ENCODE measurements at regions not wholly inside any gene's neighbourhood (a gene's known extent, or its start where the extent isn't known, plus 50 kb on each side); places are given as distances from the start of the nearest gene placed in this dataset.

- no peak for DNase-seq
Observed at GRCh38 chr1:90193116-90193515, 198.2 kb downstream of the ZNF326 start.

GRCh38 chr1:90192408-90192807 is 197.5 kb downstream of the ZNF326 start:
- no peak for DNase-seq

GRCh38 chr1:90190523-90190922 is 195.6 kb downstream of the ZNF326 start:
- DNase-seq = no peak

- no peak for DNase-seq
Observed at GRCh38 chr1:90189889-90190288, 195.0 kb downstream of the ZNF326 start.

- DNase-seq = no peak
Observed at GRCh38 chr1:90187323-90187585, 192.3 kb downstream of the ZNF326 start.

GRCh38 chr1:90186506-90187322 is 191.8 kb downstream of the ZNF326 start:
- peak; percentile 63 for DNase-seq

- DNase-seq = no peak
Observed at GRCh38 chr1:90176530-90176929, 181.6 kb downstream of the ZNF326 start.

GRCh38 chr1:90175490-90176167 is 180.7 kb downstream of the ZNF326 start:
- DNase-seq = peak; percentile 57

- no peak for DNase-seq
Observed at GRCh38 chr1:90174246-90174645, 179.3 kb downstream of the ZNF326 start.

GRCh38 chr1:90162216-90162615 is 167.3 kb downstream of the ZNF326 start:
- no peak for DNase-seq

- no peak for DNase-seq
Observed at GRCh38 chr1:90161625-90162024, 166.7 kb downstream of the ZNF326 start.

- DNase-seq = no peak
Observed at GRCh38 chr1:90155721-90156487, 161.0 kb downstream of the ZNF326 start.

GRCh38 chr1:90154711-90155110 is 159.8 kb downstream of the ZNF326 start:
- no peak for DNase-seq

GRCh38 chr1:90149101-90149500 is 154.2 kb downstream of the ZNF326 start:
- DNase-seq = no peak

- no peak for DNase-seq
Observed at GRCh38 chr1:90147093-90147492, 152.2 kb downstream of the ZNF326 start.

GRCh38 chr1:90144820-90145219 is 149.9 kb downstream of the ZNF326 start:
- DNase-seq = no peak

GRCh38 chr1:90143591-90143990 is 148.7 kb downstream of the ZNF326 start:
- DNase-seq = no peak

GRCh38 chr1:90142697-90143096 is 147.8 kb downstream of the ZNF326 start:
- no peak for DNase-seq

GRCh38 chr1:90139837-90140236 is 144.9 kb downstream of the ZNF326 start:
- DNase-seq = no peak

GRCh38 chr1:90135286-90135685 is 140.4 kb downstream of the ZNF326 start:
- DNase-seq = peak; percentile 68

GRCh38 chr1:90134175-90134955 is 139.5 kb downstream of the ZNF326 start:
- peak; percentile 39 for DNase-seq

GRCh38 chr1:90133133-90133532 is 138.2 kb downstream of the ZNF326 start:
- peak; percentile 86 for DNase-seq

GRCh38 chr1:90132306-90132705 is 137.4 kb downstream of the ZNF326 start:
- DNase-seq = no peak

Data from eye (tissue), 1 donor.